ENCODE measurements at regions not wholly inside any gene's neighbourhood (a gene's known extent, or its start where the extent isn't known, plus 50 kb on each side); places are given as distances from the start of the nearest gene placed in this dataset.

GRCh38 chr12:85639834-85640233, 196.4 kb downstream of the RASSF9 start (continued):
- TF ChIP-seq ZNF302 (CRISPR knock-in tag; IDR thresholded peaks at IDR 0.05) (no peak), HOXA7 (CRISPR knock-in tag; IDR thresholded peaks at IDR 0.05) (no peak), ZFP36 (IDR thresholded peaks at IDR 0.05; ENCODE audit: borderline replicate concordance, partially characterized antibody) (no peak), SREBF2 (IDR thresholded peaks at IDR 0.05) (no peak), HEYL (CRISPR knock-in tag; IDR thresholded peaks at IDR 0.05) (no peak), ESRRA (IDR thresholded peaks at IDR 0.05; ENCODE audit: borderline replicate concordance, low read length) (no peak)

GRCh38 chr12:85641796-85642195, 194.4 kb downstream of the RASSF9 start:
- no peak overlapping the region for H3K4me3 ChIP-seq
- H3K27ac ChIP-seq = no peak overlapping the region
- FAIRE-seq (no peak), ATAC-seq (no peak), DNase-seq (ENCODE audit: low read depth in 1 of 2, low spot score in 1 of 2) (no peak)
- H3K9me3 ChIP-seq = no peaks in the 10 kb centered on the region
- no peak for TF ChIP-seq PHF8 (IDR thresholded peaks at IDR 0.05; ENCODE audit: borderline replicate concordance, low read depth)
- no peak for TF ChIP-seq FOSB (CRISPR knock-in tag; IDR thresholded peaks at IDR 0.05)
- TF ChIP-seq TP53 (CRISPR knock-in tag; IDR thresholded peaks at IDR 0.05) = no peak
- no peak for TF ChIP-seq BCL3 (IDR thresholded peaks at IDR 0.05)
- no peak for TF ChIP-seq EP300 (IDR thresholded peaks at IDR 0.05)
- TF ChIP-seq FOSL2 (IDR thresholded peaks at IDR 0.05) = no peak
- TF ChIP-seq FOSL2 (CRISPR knock-in tag; IDR thresholded peaks at IDR 0.05) = no peak
- no peak for TF ChIP-seq MAZ (IDR thresholded peaks at IDR 0.05; ENCODE audit: borderline replicate concordance, low read depth, low read length)
- no peak for TF ChIP-seq EHMT2 (IDR thresholded peaks at IDR 0.05; ENCODE audit: low read depth)
- no peak for TF ChIP-seq RARB (CRISPR knock-in tag; IDR thresholded peaks at IDR 0.05)
- no peak for TF ChIP-seq ZFP36 (IDR thresholded peaks at IDR 0.05; ENCODE audit: borderline replicate concordance, partially characterized antibody)
- no peak for TF ChIP-seq GATA3 (IDR thresholded peaks at IDR 0.05; ENCODE audit: borderline replicate concordance)
- WGBS (ENCODE audit: missing lambda C conversion rate) = 24% methylated on average over 2 of the region's 2 CpGs
- ChIA-PET CTCF (no interaction called here), POLR2A (no interaction called here)
- H3K4me2 ChIP-seq = no peak overlapping the region
- H3K4me1 ChIP-seq = no peaks in the 10 kb centered on the region

DNA sequence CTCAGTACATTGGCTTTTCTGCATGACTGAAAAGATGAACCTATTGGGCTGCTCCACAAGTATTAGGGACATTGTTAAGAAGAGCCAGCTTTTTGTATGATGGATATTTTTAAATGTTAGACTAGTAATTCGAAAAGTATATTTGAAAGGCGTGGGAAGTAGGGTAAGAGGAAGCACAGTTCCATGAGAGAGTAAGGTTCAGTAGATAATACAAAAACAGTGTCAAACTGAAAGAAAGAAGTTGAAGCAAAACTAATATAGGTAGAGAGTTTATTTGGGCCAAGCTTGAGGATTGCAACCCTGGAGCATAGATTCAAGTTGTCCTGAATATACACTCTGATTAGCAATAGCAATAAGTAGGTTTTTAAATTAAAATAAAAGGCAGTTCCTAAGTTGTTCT, 193.9 kb downstream of the RASSF9 start:
- ATAC-seq (no peak), FAIRE-seq (no peak), DNase-seq (ENCODE audit: low read depth in 1 of 2, low spot score in 1 of 2) (no peak)
- H3K27ac ChIP-seq = no peak overlapping the region
- no peak overlapping the region for H3K4me2 ChIP-seq
- H3K4me1 ChIP-seq = no peaks in the 10 kb centered on the region
- no peaks in the 10 kb centered on the region for H3K9me3 ChIP-seq
- POLR2A ChIA-PET = no interaction called here
- 65% methylated on average over 2 of the region's 2 CpGs for WGBS (ENCODE audit: missing lambda C conversion rate)
- H3K4me3 ChIP-seq = no peak overlapping the region
- TF ChIP-seq NFE2L2 (conservative IDR thresholded peaks at IDR 0.05; ENCODE audit: low read length) = no peak
- no peak for TF ChIP-seq TP53 (CRISPR knock-in tag; IDR thresholded peaks at IDR 0.05)
- no peak for TF ChIP-seq HDAC2 (IDR thresholded peaks at IDR 0.05)
- TF ChIP-seq HES2 (IDR thresholded peaks at IDR 0.05) = no peak
- TF ChIP-seq SMC3 (IDR thresholded peaks at IDR 0.05) = no peak
- no peak for TF ChIP-seq PHF8 (IDR thresholded peaks at IDR 0.05; ENCODE audit: borderline replicate concordance, low read depth)
- no peak for TF ChIP-seq EHMT2 (IDR thresholded peaks at IDR 0.05; ENCODE audit: low read depth)
- no peak for TF ChIP-seq JUN (IDR thresholded peaks at IDR 0.05)
- TF ChIP-seq, protein P1, sequence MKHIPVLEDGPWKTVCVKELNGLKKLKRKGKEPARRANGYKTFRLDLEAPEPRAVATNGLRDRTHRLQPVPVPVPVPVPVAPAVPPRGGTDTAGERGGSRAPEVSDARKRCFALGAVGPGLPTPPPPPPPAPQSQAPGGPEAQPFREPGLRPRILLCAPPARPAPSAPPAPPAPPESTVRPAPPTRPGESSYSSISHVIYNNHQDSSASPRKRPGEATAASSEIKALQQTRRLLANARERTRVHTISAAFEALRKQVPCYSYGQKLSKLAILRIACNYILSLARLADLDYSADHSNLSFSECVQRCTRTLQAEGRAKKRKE (CRISPR knock-in tag; IDR thresholded peaks at IDR 0.05; ENCODE audit: low read depth) = no peak
- no peak for TF ChIP-seq CBX8 (IDR thresholded peaks at IDR 0.05)
- no peak for TF ChIP-seq RARB (CRISPR knock-in tag; IDR thresholded peaks at IDR 0.05)
- no peak for TF ChIP-seq REST (IDR thresholded peaks at IDR 0.05)
- TF ChIP-seq BCL3 (IDR thresholded peaks at IDR 0.05) = no peak
- no peak for TF ChIP-seq HOXB13 (CRISPR knock-in tag; IDR thresholded peaks at IDR 0.05; ENCODE audit: low read depth)
- TF ChIP-seq JUNB (IDR thresholded peaks at IDR 0.05) = no peak
- no peak for TF ChIP-seq POLR2AphosphoS2 (conservative IDR thresholded peaks at IDR 0.05; ENCODE audit: low read length)
- no peak for TF ChIP-seq KDM1A (IDR thresholded peaks at IDR 0.05; ENCODE audit: low read depth)
- TF ChIP-seq RFX5 (IDR thresholded peaks at IDR 0.05) = no peak
- no peak for TF ChIP-seq KDM5A (IDR thresholded peaks at IDR 0.05)
- CTCF ChIA-PET = interaction anchor here (0.9 kb wide), 1 partner anchor 9 kb away, joined by 3 read pairs; no protein-coding TSS in a partner anchor
